Endothelial cell of umbilical vein (primary cell): ENCODE measurements at regions not wholly inside any gene's neighbourhood (a gene's known extent, or its start where the extent isn't known, plus 50 kb on each side); places are given as distances from the start of the nearest gene placed in this dataset.

Experiments used
- CTCF ChIP-seq, 2 donors: IDR thresholded peaks; 1 replicate in 1 of 2; 2 replicates in 1 of 2; pipeline ENCODE4 v1.5.1; 2011; ENCODE audit warnings: low read length in 2 of 2, mild to moderate bottlenecking in 2 of 2, moderate library complexity in 2 of 2, control low read depth in 1 of 2, inconsistent platforms in 1 of 2, low read depth in 1 of 2; ENCODE audit not compliant: insufficient read depth in 1 of 2; ENCODE audit errors: extremely low read depth in 1 of 2
- EZH2 ChIP-seq: IDR thresholded peaks from 2 replicates; pipeline ENCODE4 v1.6.1; 2012; ENCODE audit warnings: borderline replicate concordance, low read depth, mild to moderate bottlenecking, moderate library complexity, low read length, inconsistent platforms; ENCODE audit not compliant: severe bottlenecking
- FOS ChIP-seq: IDR thresholded peaks from 2 replicates; pipeline ENCODE4 v1.6.1; 2011; ENCODE audit warnings: mild to moderate bottlenecking, low read length, moderate library complexity, borderline replicate concordance; ENCODE audit not compliant: insufficient read depth
- GATA2 ChIP-seq: IDR thresholded peaks from 2 replicates; pipeline ENCODE4 v1.7.0; 2011; ENCODE audit warnings: low read depth, mild to moderate bottlenecking, moderate library complexity, mixed read lengths, low read length; ENCODE audit not compliant: insufficient read length, insufficient read depth
- MAX ChIP-seq: IDR thresholded peaks from 2 replicates; pipeline ENCODE4 v1.6.1; 2011; ENCODE audit not compliant: insufficient read depth, insufficient read length
- POLR2A ChIP-seq: IDR thresholded peaks from 2 replicates; pipeline ENCODE4 v1.6.1; 2012; ENCODE audit warnings: low read depth, mild to moderate bottlenecking, control low read depth, low read length
- POLR2AphosphoS5 ChIP-seq: IDR thresholded peaks from 2 replicates; pipeline ENCODE4 v1.6.1; 2012; ENCODE audit warnings: low read depth, mild to moderate bottlenecking, control low read depth, low read length, moderate library complexity; ENCODE audit not compliant: insufficient read depth

- TF ChIP-seq POLR2AphosphoS5 (no peak), GATA2 (no peak), EZH2 (no peak), CTCF (IDR thresholded peaks at IDR 0.05; ENCODE audit: extremely low read depth in 1 of 2, insufficient read depth in 1 of 2, low read depth in 1 of 2, low read length in 2 of 2) (no peak), MAX (no peak), FOS (no peak), POLR2A (no peak)
These were observed 270.8 kb downstream of the ZEB2 start for GRCh38 chr2:144249035-144249637.
